Motor neuron (in vitro differentiated cells): ENCODE measurements at regions not wholly inside any gene's neighbourhood (a gene's known extent, or its start where the extent isn't known, plus 50 kb on each side); places are given as distances from the start of the nearest gene placed in this dataset.
A peak's percentile ranks its signal among the peaks of the same experiment; 100 is the strongest.

Source experiments
- ATAC-seq, 8 experiments: fragments of 200-7000 bp; cut with Tn5 transposase; replicated peaks in 6 of 8; 2 replicates each; pipeline ENCODE4 v1.8.0; 2021; ENCODE audit warnings: mild to moderate bottlenecking in 8 of 8, moderate library complexity in 8 of 8
- H3K27ac ChIP-seq, 2 donors: fragments of 250-450 bp; sonication (Bioruptor Pico); 2 replicates each; pipeline ENCODE4 v1.9.0; 2021; ENCODE audit warnings: antibody characterized with exemption in 2 of 2, mild to moderate bottlenecking in 2 of 2, moderate library complexity in 1 of 2
- H3K4me1 ChIP-seq, 2 donors: fragments of 250-450 bp; sonication (Bioruptor Pico); replicated peaks in 1 of 2; 2 replicates each; pipeline ENCODE4 v1.6.1; 2021; ENCODE audit warnings: antibody characterized with exemption in 2 of 2, mild to moderate bottlenecking in 2 of 2, moderate library complexity in 1 of 2
- H3K4me3 ChIP-seq, 5 donors: fragments of 250-450 bp; sonication (Bioruptor Pico); 2 replicates each; pipeline ENCODE4 v1.9.0; 2021; ENCODE audit warnings: antibody characterized with exemption in 5 of 5, mild to moderate bottlenecking in 5 of 5, moderate library complexity in 4 of 5
- WGBS, 10 experiments: fragments of 450-650 bp; shearing (Covaris generic); methylation state at CpG; one replicate each; pipeline ENCODE4 v1.0.0; 2022; 5-methylcytosine and 5-hydroxymethylcytosine counted together
- in situ Hi-C, 9 experiments: fragments of 400-800 bp; cut with MboI; loops; one replicate each; pipeline ENCODE4 v1.15.0; 2021; ENCODE audit warnings: low sequenced_read_pairs in 9 of 9, low pct_unique_long_range_greater_than_20kb in 2 of 9; ENCODE audit not compliant: unreplicated experiment in 9 of 9

DNA sequence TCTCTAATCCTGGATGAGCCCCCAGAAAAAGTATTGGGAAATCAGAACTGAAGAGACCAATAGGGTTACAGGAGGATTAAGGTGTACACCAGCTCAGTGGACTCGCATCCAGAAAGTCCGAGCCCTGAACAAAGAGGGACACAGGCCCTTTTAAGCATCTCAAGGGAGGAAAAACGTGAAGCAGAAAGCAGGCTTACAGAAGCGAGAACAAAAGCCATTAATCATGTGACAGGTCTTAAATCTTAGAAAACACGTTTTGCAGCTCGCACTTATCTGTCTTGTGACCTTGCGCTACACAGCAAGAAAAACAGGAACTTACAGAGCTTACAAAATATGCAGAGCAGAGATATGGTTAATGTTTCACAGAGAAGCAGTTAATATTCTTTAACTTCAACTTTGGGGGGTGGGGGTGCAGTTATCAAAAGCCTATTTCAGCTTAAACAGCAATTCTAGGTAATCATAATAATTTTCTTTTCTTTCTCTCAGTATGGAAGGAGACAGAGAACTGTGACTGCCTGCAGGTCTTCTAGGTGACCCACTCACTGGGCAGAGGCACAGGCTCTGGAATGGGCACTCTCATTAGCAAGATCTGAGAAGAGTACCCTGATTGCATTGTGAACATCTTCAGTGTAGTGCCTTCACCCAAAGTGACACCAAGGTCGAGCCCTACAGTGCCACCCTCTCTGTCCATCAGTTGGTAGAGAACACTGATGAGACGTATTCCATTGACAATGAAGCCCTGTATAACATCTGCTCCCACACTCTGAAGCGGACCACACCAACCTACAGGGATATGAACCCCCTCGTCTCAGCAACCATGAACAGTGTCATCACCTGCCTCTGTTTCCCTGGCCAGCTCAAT lies 65.0 kb upstream of the MOCS1 start:
- ATAC-seq = no peak
- Histone ChIP-seq H3K27ac (no peak overlapping the region), H3K4me1 (no peaks in the 10 kb centered on the region), H3K4me3 (no peak overlapping the region)
- WGBS, 10 experiments = 0 to 90% (median 71%) methylated on average over 2 to 11 of the region's 11 CpGs; no CpG with 5 or more reads in 1 of the 10 experiments
- in situ Hi-C loops = loop anchor here in 5 of 9 experiments (25.0 kb wide), 4 partner anchors 313 to 1038 kb away; partner anchors contain the start of genes TSPO2 (in 2 of the 5), UNC5CL (in 2 of the 5) and LRFN2 (in 1 of the 5)

DNA sequence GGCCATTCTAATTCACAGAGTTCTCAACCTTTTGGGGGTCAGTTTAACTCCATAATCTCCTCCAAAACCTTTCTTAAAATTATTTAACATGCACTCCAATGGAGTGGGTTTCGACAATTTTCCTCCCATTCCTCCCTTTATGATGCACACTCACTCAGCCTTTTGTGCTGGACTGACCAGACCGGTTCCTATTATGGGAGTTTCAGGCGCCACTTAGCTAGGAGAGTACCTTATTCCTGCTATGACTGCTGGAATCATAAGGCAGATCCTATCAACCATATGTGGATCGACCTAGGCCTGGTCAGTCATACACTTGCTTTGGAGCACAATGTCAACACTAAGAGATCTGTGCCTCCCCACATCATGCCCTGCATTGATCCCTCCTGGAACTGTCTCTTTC lies 63.9 kb upstream of the MOCS1 start:
- Histone ChIP-seq H3K27ac (no peak overlapping the region), H3K4me3 (no peak overlapping the region), H3K4me1 (no peaks in the 10 kb centered on the region)
- 11 to 83% (median 72%) methylated on average over 1 to 4 of the region's 4 CpGs; no CpG with 5 or more reads in 3 of the 10 experiments for WGBS, 10 experiments
- no peak for ATAC-seq
- in situ Hi-C loops = loop anchor here in 5 of 9 experiments (25.0 kb wide), 4 partner anchors 314 to 1039 kb away; partner anchors contain the start of genes TSPO2 (in 2 of the 5), UNC5CL (in 2 of the 5) and LRFN2 (in 1 of the 5)

DNA sequence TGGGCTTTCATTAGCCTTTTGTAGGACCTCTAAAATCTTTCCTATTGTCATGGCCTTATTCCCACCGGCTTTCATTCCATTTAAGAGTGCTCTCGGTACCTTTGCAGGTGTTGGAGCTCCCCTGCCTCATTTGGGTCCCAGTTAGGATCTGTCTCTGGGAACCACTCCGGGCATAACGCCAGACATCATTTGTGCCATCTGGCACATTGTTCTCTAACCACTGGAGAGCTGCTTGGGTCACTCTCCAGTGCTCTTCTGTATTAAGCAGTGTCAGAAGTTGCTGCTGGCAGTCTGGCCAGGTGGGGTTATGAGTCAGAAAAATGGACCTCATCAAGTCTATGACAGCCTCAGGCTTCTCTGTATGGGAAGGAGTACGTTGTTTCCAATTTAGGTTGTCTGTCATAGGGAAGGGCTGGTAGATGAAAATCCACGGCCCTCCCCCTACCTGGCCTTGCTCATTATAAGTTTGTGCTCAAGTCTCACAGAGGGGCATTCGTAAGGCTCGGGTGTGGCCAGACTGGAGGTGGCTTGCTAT lies 62.9 kb upstream of the MOCS1 start:
- 33 to 95% (median 77%) methylated on average over 1 to 6 of the region's 8 CpGs; no CpG with 5 or more reads in 3 of the 10 experiments for WGBS, 10 experiments
- in situ Hi-C loops = loop anchor here in 5 of 9 experiments (25.0 kb wide), 4 partner anchors 315 to 1040 kb away; partner anchors contain the start of genes TSPO2 (in 2 of the 5), UNC5CL (in 2 of the 5) and LRFN2 (in 1 of the 5)
- Histone ChIP-seq H3K27ac (no peak overlapping the region), H3K4me3 (no peak overlapping the region), H3K4me1 (no peaks in the 10 kb centered on the region)
- ATAC-seq = no peak

DNA sequence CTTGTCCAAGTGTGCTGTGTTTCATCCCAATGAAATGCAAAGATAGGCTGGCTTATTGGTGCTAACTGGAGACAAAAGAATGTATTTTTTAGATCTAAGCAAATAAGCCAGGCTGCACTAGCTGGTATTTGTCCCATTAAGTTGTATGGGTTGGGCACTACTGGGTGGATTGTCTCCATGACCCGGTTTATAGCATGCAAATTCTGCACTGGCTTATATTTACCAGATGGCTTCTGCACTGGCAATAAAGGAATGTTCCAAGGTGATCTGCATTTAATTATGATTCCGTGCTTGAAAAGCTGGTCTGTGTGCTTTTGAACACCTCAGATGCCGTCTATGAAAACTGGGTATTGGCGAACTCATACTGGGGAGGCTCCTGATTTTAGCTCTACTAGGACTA lies 61.4 kb upstream of the MOCS1 start:
- no peaks in the 10 kb centered on the region for H3K4me1 ChIP-seq
- ATAC-seq = peak in 2 of 8 experiments; percentile 29 to 44
- WGBS, 10 experiments = 0 to 79% (median 69%) methylated on average over 2 to 4 of the region's 4 CpGs; no CpG with 5 or more reads in 5 of the 10 experiments
- H3K4me3 ChIP-seq = no peak overlapping the region
- no peak overlapping the region for H3K27ac ChIP-seq
- in situ Hi-C loops = loop anchor here in 5 of 9 experiments (25.0 kb wide), 4 partner anchors 317 to 1042 kb away; partner anchors contain the start of genes TSPO2 (in 2 of the 5), UNC5CL (in 2 of the 5) and LRFN2 (in 1 of the 5)

DNA sequence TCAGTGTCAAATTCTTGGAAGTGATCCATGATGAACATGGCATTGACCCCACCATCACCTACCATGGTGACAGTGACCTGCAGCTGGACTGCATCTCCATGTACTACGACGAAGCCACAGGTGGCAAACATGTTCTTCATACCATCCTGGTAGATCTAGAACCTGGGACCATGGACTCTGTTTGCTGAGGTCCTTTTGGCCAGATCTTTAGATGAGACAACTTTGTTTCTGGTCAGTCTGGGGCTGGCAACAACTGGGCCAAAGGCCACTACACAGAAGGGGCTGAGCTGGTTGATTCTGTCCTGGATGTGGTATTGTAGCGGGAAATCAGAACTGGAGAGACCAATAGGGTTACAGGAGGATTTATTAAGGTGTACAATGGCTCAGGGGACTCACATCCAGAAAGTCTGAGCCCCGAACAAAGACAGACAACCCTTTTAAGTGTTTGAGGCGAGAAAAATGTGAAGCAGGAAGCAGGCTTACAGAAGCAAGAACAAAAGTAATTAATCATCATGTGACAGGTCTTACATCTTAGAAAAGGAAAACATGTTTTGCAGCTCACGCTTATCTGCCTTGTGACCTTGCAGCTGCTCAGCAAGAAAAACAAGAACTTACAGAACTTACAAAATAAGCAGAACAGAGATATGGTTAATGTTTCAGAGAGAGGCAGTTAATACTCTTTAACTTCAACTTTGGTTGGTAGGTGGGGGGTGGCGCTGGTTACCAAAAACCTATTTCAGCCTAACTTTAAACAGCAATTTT lies 58.8 kb upstream of the MOCS1 start:
- H3K27ac ChIP-seq = no peak overlapping the region
- 17 to 100% (median 65%) methylated on average over 1 to 7 of the region's 7 CpGs for WGBS, 10 experiments
- H3K4me1 ChIP-seq = no peaks in the 10 kb centered on the region
- ATAC-seq = no peak
- in situ Hi-C loops = loop anchor here in 5 of 9 experiments (25.0 kb wide), 4 partner anchors 319 to 1044 kb away; partner anchors contain the start of genes TSPO2 (in 2 of the 5), UNC5CL (in 2 of the 5) and LRFN2 (in 1 of the 5)
- no peak overlapping the region for H3K4me3 ChIP-seq
